Embryonic facial prominence (tissue), 1 donor: ENCODE measurements at regions not wholly inside any gene's neighbourhood (a gene's known extent, or its start where the extent isn't known, plus 50 kb on each side); places are given as distances from the start of the nearest gene placed in this dataset.

Experiments used
- DNase-seq: peaks from one replicate; pipeline ENCODE4 v3.0.0-alpha.2; 2016; ENCODE audit errors: extremely low spot score

- DNase-seq: no peak
These were observed 147.2 kb downstream of the C9orf50 start for GRCh38 chr9:129473523-129474244.

GRCh38 chr9:129472651-129473102 is 148.2 kb downstream of the C9orf50 start:
- DNase-seq: no peak

GRCh38 chr9:129471201-129472019 is 149.5 kb downstream of the C9orf50 start:
- DNase-seq: no peak

GRCh38 chr9:129469988-129470316 is 150.9 kb downstream of the C9orf50 start:
- DNase-seq: no peak

- DNase-seq: no peak
These were observed 151.5 kb downstream of the C9orf50 start for GRCh38 chr9:129469188-129469987.

GRCh38 chr9:129467739-129468666 is 152.9 kb downstream of the C9orf50 start:
- no peak for DNase-seq

- DNase-seq: no peak
These were observed 153.8 kb downstream of the C9orf50 start for GRCh38 chr9:129467004-129467588.

GRCh38 chr9:129465834-129466535 is 154.9 kb downstream of the C9orf50 start:
- DNase-seq: no peak

- no peak for DNase-seq
These were observed 155.7 kb downstream of the C9orf50 start for GRCh38 chr9:129464972-129465833.

- no peak for DNase-seq
These were observed 156.9 kb downstream of the C9orf50 start for GRCh38 chr9:129463994-129464393.

- no peak for DNase-seq
These were observed 157.4 kb downstream of the C9orf50 start for GRCh38 chr9:129463477-129463876.

- DNase-seq: no peak
These were observed 158.5 kb downstream of the C9orf50 start for GRCh38 chr9:129462360-129462759.

GRCh38 chr9:129460323-129461261 is 160.3 kb downstream of the C9orf50 start:
- DNase-seq: peak; percentile 96

GRCh38 chr9:129459547-129460322 is 161.2 kb downstream of the C9orf50 start:
- no peak for DNase-seq

- no peak for DNase-seq
These were observed 162.0 kb downstream of the C9orf50 start for GRCh38 chr9:129458663-129459546.

- no peak for DNase-seq
These were observed 162.7 kb downstream of the C9orf50 start for GRCh38 chr9:129458155-129458661.
